ENCODE measurements at regions not wholly inside any gene's neighbourhood (a gene's known extent, or its start where the extent isn't known, plus 50 kb on each side); places are given as distances from the start of the nearest gene placed in this dataset.
A peak's percentile ranks its signal among the peaks of the same experiment; 100 is the strongest.

GRCh38 chr3:26346497-26346896 is 276.1 kb upstream of the LRRC3B start:
- H3K27ac ChIP-seq (ENCODE audit: low read depth, low read length), result no peak overlapping the region
- no peak overlapping the region for H2AK5ac ChIP-seq (ENCODE audit: low read length)
- no peak overlapping the region for H3K4me2 ChIP-seq (ENCODE audit: low read length)
- no peak overlapping the region for H3K56ac ChIP-seq (ENCODE audit: low read length)
- H2BK120ac ChIP-seq (ENCODE audit: low read depth, low read length), result no peak overlapping the region
- no peaks in the 10 kb centered on the region for H3K79me1 ChIP-seq (ENCODE audit: low read length)
- WGBS (ENCODE audit: extremely low coverage, insufficient coverage, low lambda C conversion rate), result no CpG with 5 or more reads among the region's 13 CpGs
- H3K36me3 ChIP-seq (ENCODE audit: control insufficient read depth, insufficient read depth, low read length), result no peaks in the 10 kb centered on the region
- no peaks in the 10 kb centered on the region for H3K79me2 ChIP-seq (ENCODE audit: control insufficient read depth, insufficient read depth, low read length)
- no peak for DNase-seq
- H2BK15ac ChIP-seq (replicated peaks; ENCODE audit: low read depth), result no peak overlapping the region
- no peak overlapping the region for H3K9ac ChIP-seq (ENCODE audit: low read length)
- H3K4ac ChIP-seq (ENCODE audit: low read depth, low read length), result no peak overlapping the region
- H3K27me3 ChIP-seq (ENCODE audit: insufficient read depth, low read length, poor library complexity), result no peaks in the 10 kb centered on the region
- H3K4me3 ChIP-seq (ENCODE audit: low read length), result no peak overlapping the region
- H4K5ac ChIP-seq (ENCODE audit: low read length), result no peak overlapping the region
- H4K8ac ChIP-seq (ENCODE audit: low read depth, low read length), result no peak overlapping the region
- H3K4me1 ChIP-seq (ENCODE audit: control insufficient read depth, low read depth, low read length), result no peaks in the 10 kb centered on the region
- H3K23ac ChIP-seq (ENCODE audit: low read length), result no peak overlapping the region
- no peak overlapping the region for H3K18ac ChIP-seq (ENCODE audit: low read length)
- H2BK5ac ChIP-seq (ENCODE audit: low read length), result no peak overlapping the region

- no peak for DNase-seq
- no peak overlapping the region for H3K56ac ChIP-seq (ENCODE audit: low read length)
- H2BK5ac ChIP-seq (ENCODE audit: low read length), result no peak overlapping the region
- no peak overlapping the region for H3K9ac ChIP-seq (ENCODE audit: low read length)
- no peak overlapping the region for H2AK5ac ChIP-seq (ENCODE audit: low read length)
- H3K79me2 ChIP-seq (ENCODE audit: control insufficient read depth, insufficient read depth, low read length), result no peaks in the 10 kb centered on the region
- H3K4ac ChIP-seq (ENCODE audit: low read depth, low read length), result no peak overlapping the region
- no peak overlapping the region for H3K4me3 ChIP-seq (ENCODE audit: low read length)
- H3K18ac ChIP-seq (ENCODE audit: low read length), result no peak overlapping the region
- no peaks in the 10 kb centered on the region for H3K79me1 ChIP-seq (ENCODE audit: low read length)
- no peaks in the 10 kb centered on the region for H3K27me3 ChIP-seq (ENCODE audit: insufficient read depth, low read length, poor library complexity)
- H3K36me3 ChIP-seq (ENCODE audit: control insufficient read depth, insufficient read depth, low read length), result no peaks in the 10 kb centered on the region
- H3K27ac ChIP-seq (ENCODE audit: low read depth, low read length), result no peak overlapping the region
- H2BK15ac ChIP-seq (replicated peaks; ENCODE audit: low read depth), result no peak overlapping the region
- H4K5ac ChIP-seq (ENCODE audit: low read length), result no peak overlapping the region
- no peak overlapping the region for H3K23ac ChIP-seq (ENCODE audit: low read length)
- H3K4me2 ChIP-seq (ENCODE audit: low read length), result no peak overlapping the region
- H4K8ac ChIP-seq (ENCODE audit: low read depth, low read length), result no peak overlapping the region
- H2BK120ac ChIP-seq (ENCODE audit: low read depth, low read length), result no peak overlapping the region
- H3K4me1 ChIP-seq (ENCODE audit: control insufficient read depth, low read depth, low read length), result no peaks in the 10 kb centered on the region
- WGBS (ENCODE audit: extremely low coverage, insufficient coverage, low lambda C conversion rate), result no CpG with 5 or more reads among the region's 16 CpGs
Measured at GRCh38 chr3:26347150-26347549, 275.4 kb upstream of the LRRC3B start.

- Histone ChIP-seq H2BK5ac (ENCODE audit: low read length) (no peak overlapping the region), H3K4me3 (ENCODE audit: low read length) (no peak overlapping the region), H2AK5ac (ENCODE audit: low read length) (no peak overlapping the region), H3K23ac (ENCODE audit: low read length) (no peak overlapping the region), H3K4me1 (ENCODE audit: control insufficient read depth, low read depth, low read length) (no peaks in the 10 kb centered on the region), H3K79me2 (ENCODE audit: control insufficient read depth, insufficient read depth, low read length) (no peaks in the 10 kb centered on the region), H3K27ac (ENCODE audit: low read depth, low read length) (no peak overlapping the region), H3K4ac (ENCODE audit: low read depth, low read length) (no peak overlapping the region), H3K18ac (ENCODE audit: low read length) (no peak overlapping the region), H3K27me3 (ENCODE audit: insufficient read depth, low read length, poor library complexity) (no peaks in the 10 kb centered on the region), H4K5ac (ENCODE audit: low read length) (no peak overlapping the region), H3K9ac (ENCODE audit: low read length) (no peak overlapping the region), H2BK15ac (replicated peaks; ENCODE audit: low read depth) (no peak overlapping the region), H4K8ac (ENCODE audit: low read depth, low read length) (no peak overlapping the region), H3K36me3 (ENCODE audit: control insufficient read depth, insufficient read depth, low read length) (no peaks in the 10 kb centered on the region), H3K79me1 (ENCODE audit: low read length) (no peaks in the 10 kb centered on the region), H3K4me2 (ENCODE audit: low read length) (no peak overlapping the region), H3K56ac (ENCODE audit: low read length) (no peak overlapping the region), H2BK120ac (ENCODE audit: low read depth, low read length) (no peak overlapping the region)
- peak; percentile 97 for DNase-seq
- no CpG with 5 or more reads among the region's 2 CpGs for WGBS (ENCODE audit: extremely low coverage, insufficient coverage, low lambda C conversion rate)
Measured at GRCh38 chr3:26350853-26351252, 271.7 kb upstream of the LRRC3B start.

GRCh38 chr3:26353097-26353496 is 269.5 kb upstream of the LRRC3B start:
- Histone ChIP-seq H3K27me3 (ENCODE audit: insufficient read depth, low read length, poor library complexity) (no peaks in the 10 kb centered on the region), H4K5ac (ENCODE audit: low read length) (no peak overlapping the region), H3K27ac (ENCODE audit: low read depth, low read length) (no peak overlapping the region), H3K4me2 (ENCODE audit: low read length) (no peak overlapping the region), H4K8ac (ENCODE audit: low read depth, low read length) (no peak overlapping the region), H3K36me3 (ENCODE audit: control insufficient read depth, insufficient read depth, low read length) (no peaks in the 10 kb centered on the region), H3K4me3 (ENCODE audit: low read length) (no peak overlapping the region), H3K4me1 (ENCODE audit: control insufficient read depth, low read depth, low read length) (no peaks in the 10 kb centered on the region), H3K18ac (ENCODE audit: low read length) (no peak overlapping the region), H2BK15ac (replicated peaks; ENCODE audit: low read depth) (no peak overlapping the region), H3K56ac (ENCODE audit: low read length) (no peak overlapping the region), H3K79me2 (ENCODE audit: control insufficient read depth, insufficient read depth, low read length) (no peaks in the 10 kb centered on the region), H3K9ac (ENCODE audit: low read length) (no peak overlapping the region), H2AK5ac (ENCODE audit: low read length) (no peak overlapping the region), H3K79me1 (ENCODE audit: low read length) (no peaks in the 10 kb centered on the region), H3K4ac (ENCODE audit: low read depth, low read length) (no peak overlapping the region), H3K23ac (ENCODE audit: low read length) (no peak overlapping the region), H2BK5ac (ENCODE audit: low read length) (no peak overlapping the region), H2BK120ac (ENCODE audit: low read depth, low read length) (no peak overlapping the region)
- no peak for DNase-seq

- Histone ChIP-seq H3K23ac (ENCODE audit: low read length) (no peak overlapping the region), H2BK15ac (replicated peaks; ENCODE audit: low read depth) (no peak overlapping the region), H3K27ac (ENCODE audit: low read depth, low read length) (no peak overlapping the region), H3K36me3 (ENCODE audit: control insufficient read depth, insufficient read depth, low read length) (no peaks in the 10 kb centered on the region), H3K56ac (ENCODE audit: low read length) (no peak overlapping the region), H2BK5ac (ENCODE audit: low read length) (no peak overlapping the region), H3K79me2 (ENCODE audit: control insufficient read depth, insufficient read depth, low read length) (no peaks in the 10 kb centered on the region), H2BK120ac (ENCODE audit: low read depth, low read length) (no peak overlapping the region), H3K9ac (ENCODE audit: low read length) (no peak overlapping the region), H3K79me1 (ENCODE audit: low read length) (no peaks in the 10 kb centered on the region), H3K4ac (ENCODE audit: low read depth, low read length) (no peak overlapping the region), H4K5ac (ENCODE audit: low read length) (no peak overlapping the region), H3K4me1 (ENCODE audit: control insufficient read depth, low read depth, low read length) (no peaks in the 10 kb centered on the region), H4K8ac (ENCODE audit: low read depth, low read length) (no peak overlapping the region), H3K27me3 (ENCODE audit: insufficient read depth, low read length, poor library complexity) (no peaks in the 10 kb centered on the region), H3K18ac (ENCODE audit: low read length) (peak overlapping the region; percentile 77), H3K4me2 (ENCODE audit: low read length) (no peak overlapping the region), H2AK5ac (ENCODE audit: low read length) (no peak overlapping the region), H3K4me3 (ENCODE audit: low read length) (no peak overlapping the region)
- DNase-seq, result no peak
Measured at GRCh38 chr3:26358405-26358804, 264.2 kb upstream of the LRRC3B start.

GRCh38 chr3:26365706-26366105 is 256.9 kb upstream of the LRRC3B start:
- H3K9ac ChIP-seq (ENCODE audit: low read length), result no peak overlapping the region
- H3K79me2 ChIP-seq (ENCODE audit: control insufficient read depth, insufficient read depth, low read length), result no peaks in the 10 kb centered on the region
- H4K8ac ChIP-seq (ENCODE audit: low read depth, low read length), result no peak overlapping the region
- H3K4me1 ChIP-seq (ENCODE audit: control insufficient read depth, low read depth, low read length), result peaks cover 2% of the 10 kb centered on the region
- H3K79me1 ChIP-seq (ENCODE audit: low read length), result no peaks in the 10 kb centered on the region
- WGBS (ENCODE audit: extremely low coverage, insufficient coverage, low lambda C conversion rate), result no CpG with 5 or more reads among the region's 2 CpGs
- no peak overlapping the region for H3K27ac ChIP-seq (ENCODE audit: low read depth, low read length)
- no peak overlapping the region for H3K4ac ChIP-seq (ENCODE audit: low read depth, low read length)
- no peaks in the 10 kb centered on the region for H3K36me3 ChIP-seq (ENCODE audit: control insufficient read depth, insufficient read depth, low read length)
- no peak overlapping the region for H2BK15ac ChIP-seq (replicated peaks; ENCODE audit: low read depth)
- H3K18ac ChIP-seq (ENCODE audit: low read length), result no peak overlapping the region
- no peak overlapping the region for H3K4me2 ChIP-seq (ENCODE audit: low read length)
- no peak overlapping the region for H2BK120ac ChIP-seq (ENCODE audit: low read depth, low read length)
- H3K23ac ChIP-seq (ENCODE audit: low read length), result no peak overlapping the region
- H2AK5ac ChIP-seq (ENCODE audit: low read length), result no peak overlapping the region
- no peaks in the 10 kb centered on the region for H3K27me3 ChIP-seq (ENCODE audit: insufficient read depth, low read length, poor library complexity)
- no peak overlapping the region for H3K56ac ChIP-seq (ENCODE audit: low read length)
- no peak overlapping the region for H2BK5ac ChIP-seq (ENCODE audit: low read length)
- H3K4me3 ChIP-seq (ENCODE audit: low read length), result no peak overlapping the region
- no peak for DNase-seq
- no peak overlapping the region for H4K5ac ChIP-seq (ENCODE audit: low read length)

Data from mesendoderm (in vitro differentiated cells).